Activated T-cell treated with anti-CD3 and anti-CD28 coated beads for 24 hours (primary cell): ENCODE measurements at regions not wholly inside any gene's neighbourhood (a gene's known extent, or its start where the extent isn't known, plus 50 kb on each side); places are given as distances from the start of the nearest gene placed in this dataset.

Source experiments
- DNase-seq: peaks from one replicate; pipeline ENCODE4 v3.0.0-alpha.2; 2020; ENCODE audit warnings: low read depth

GRCh38 chr5:68452286-68452685, 236.7 kb downstream of the PIK3R1 start:
- DNase-seq: no peak

GRCh38 chr5:68454172-68454571, 238.6 kb downstream of the PIK3R1 start:
- DNase-seq: no peak

GRCh38 chr5:68454766-68455165, 239.2 kb downstream of the PIK3R1 start:
- no peak for DNase-seq

- no peak for DNase-seq
These were observed 239.7 kb downstream of the PIK3R1 start for GRCh38 chr5:68455216-68455615.

GRCh38 chr5:68456756-68457217, 241.2 kb downstream of the PIK3R1 start:
- DNase-seq: no peak

- DNase-seq: no peak
These were observed 241.7 kb downstream of the PIK3R1 start for GRCh38 chr5:68457285-68457684.

GRCh38 chr5:68458416-68459021, 243.0 kb downstream of the PIK3R1 start:
- no peak for DNase-seq

GRCh38 chr5:68459093-68459809, 243.7 kb downstream of the PIK3R1 start:
- DNase-seq: no peak

GRCh38 chr5:68459810-68460139, 244.2 kb downstream of the PIK3R1 start:
- no peak for DNase-seq

GRCh38 chr5:68460147-68460798, 244.7 kb downstream of the PIK3R1 start:
- DNase-seq: peak; percentile 28

GRCh38 chr5:68463606-68464005, 248.1 kb downstream of the PIK3R1 start:
- no peak for DNase-seq

GRCh38 chr5:68464424-68464823, 248.9 kb downstream of the PIK3R1 start:
- peak; percentile 30 for DNase-seq

- no peak for DNase-seq
These were observed 249.6 kb downstream of the PIK3R1 start for GRCh38 chr5:68465133-68465532.

- no peak for DNase-seq
These were observed 250.5 kb downstream of the PIK3R1 start for GRCh38 chr5:68465934-68466551.

- DNase-seq: no peak
These were observed 251.7 kb downstream of the PIK3R1 start for GRCh38 chr5:68467208-68467607.

- no peak for DNase-seq
These were observed 252.2 kb downstream of the PIK3R1 start for GRCh38 chr5:68467794-68468193.

- DNase-seq: no peak
These were observed 252.8 kb downstream of the PIK3R1 start for GRCh38 chr5:68468322-68468721.

- DNase-seq: no peak
These were observed 260.0 kb downstream of the PIK3R1 start for GRCh38 chr5:68475476-68475983.

- no peak for DNase-seq
These were observed 261.3 kb downstream of the PIK3R1 start for GRCh38 chr5:68476854-68477253.

- DNase-seq: no peak
These were observed 262.9 kb downstream of the PIK3R1 start for GRCh38 chr5:68478301-68479095.

GRCh38 chr5:68479524-68479923, 264.0 kb downstream of the PIK3R1 start:
- no peak for DNase-seq
